ENCODE measurements at regions not wholly inside any gene's neighbourhood (a gene's known extent, or its start where the extent isn't known, plus 50 kb on each side); places are given as distances from the start of the nearest gene placed in this dataset.

- no peak overlapping the region for H3K9ac ChIP-seq (ENCODE audit: low read depth, low read length, poor library complexity, severe bottlenecking)
- no peaks in the 10 kb centered on the region for H4K20me1 ChIP-seq (ENCODE audit: insufficient read depth, low read length, poor library complexity, severe bottlenecking)
- H3K79me2 ChIP-seq (ENCODE audit: insufficient read depth, low read length) = no peaks in the 10 kb centered on the region
- no peak overlapping the region for H3K4me2 ChIP-seq (ENCODE audit: low read depth, low read length, poor library complexity, severe bottlenecking)
- no peaks in the 10 kb centered on the region for H3K9me2 ChIP-seq (replicated peaks; ENCODE audit: low read depth, low read length)
- no peak for TF ChIP-seq EZH2phosphoT487 (IDR thresholded peaks at IDR 0.05; ENCODE audit: borderline replicate concordance)
- TF ChIP-seq CTCF (conservative IDR thresholded peaks at IDR 0.05; ENCODE audit: low read length) = no peak
- no peaks in the 10 kb centered on the region for H3K4me1 ChIP-seq (ENCODE audit: insufficient read depth, low read length, poor library complexity, severe bottlenecking)
- no peak overlapping the region for H2AFZ ChIP-seq (ENCODE audit: low read length)
- H3F3A ChIP-seq (ENCODE audit: low read depth) = no peaks in the 10 kb centered on the region
- H3K9me3 ChIP-seq (ENCODE audit: insufficient read depth, low read depth, low read length) = no peaks in the 10 kb centered on the region
- H3K36me3 ChIP-seq (ENCODE audit: insufficient read depth, low read length) = no peaks in the 10 kb centered on the region
- no peak overlapping the region for H3K4me3 ChIP-seq (ENCODE audit: low read length, poor library complexity, severe bottlenecking)
- no peaks in the 10 kb centered on the region for H3K27me3 ChIP-seq (ENCODE audit: insufficient read depth, low read length, poor library complexity, severe bottlenecking)
These were observed 71.4 kb upstream of the ADGRL3 start for GRCh38 chr4:61128682-61129081.

GRCh38 chr4:61129971-61130370 lies 70.2 kb upstream of the ADGRL3 start:
- no peak overlapping the region for H3K4me2 ChIP-seq (ENCODE audit: low read depth, low read length, poor library complexity, severe bottlenecking)

GRCh38 chr4:61143461-61143860 lies 56.7 kb upstream of the ADGRL3 start:
- no peaks in the 10 kb centered on the region for H3K4me1 ChIP-seq (ENCODE audit: insufficient read depth, low read length, poor library complexity, severe bottlenecking)
- H4K20me1 ChIP-seq (ENCODE audit: insufficient read depth, low read length, poor library complexity, severe bottlenecking) = no peaks in the 10 kb centered on the region
- no peaks in the 10 kb centered on the region for H3K9me2 ChIP-seq (replicated peaks; ENCODE audit: low read depth, low read length)
- no peak overlapping the region for H3K4me3 ChIP-seq (ENCODE audit: low read length, poor library complexity, severe bottlenecking)
- no peak overlapping the region for H3K9ac ChIP-seq (ENCODE audit: low read depth, low read length, poor library complexity, severe bottlenecking)
- no peaks in the 10 kb centered on the region for H3K27me3 ChIP-seq (ENCODE audit: insufficient read depth, low read length, poor library complexity, severe bottlenecking)
- TF ChIP-seq CTCF (conservative IDR thresholded peaks at IDR 0.05; ENCODE audit: low read length) (no peak), EZH2phosphoT487 (IDR thresholded peaks at IDR 0.05; ENCODE audit: borderline replicate concordance) (no peak)
- H3K4me2 ChIP-seq (ENCODE audit: low read depth, low read length, poor library complexity, severe bottlenecking) = no peak overlapping the region
- no peaks in the 10 kb centered on the region for H3F3A ChIP-seq (ENCODE audit: low read depth)
- no peaks in the 10 kb centered on the region for H3K9me3 ChIP-seq (ENCODE audit: insufficient read depth, low read depth, low read length)
- H2AFZ ChIP-seq (ENCODE audit: low read length) = no peak overlapping the region
- no peaks in the 10 kb centered on the region for H3K36me3 ChIP-seq (ENCODE audit: insufficient read depth, low read length)
- H3K79me2 ChIP-seq (ENCODE audit: insufficient read depth, low read length) = no peaks in the 10 kb centered on the region

More at GRCh38 chr4:61129971-61130370, 70.2 kb upstream of the ADGRL3 start:
- H4K20me1 ChIP-seq (ENCODE audit: insufficient read depth, low read length, poor library complexity, severe bottlenecking) = no peaks in the 10 kb centered on the region
- H3K9ac ChIP-seq (ENCODE audit: low read depth, low read length, poor library complexity, severe bottlenecking) = no peak overlapping the region
- no peak for TF ChIP-seq EZH2phosphoT487 (IDR thresholded peaks at IDR 0.05; ENCODE audit: borderline replicate concordance)
- TF ChIP-seq CTCF (conservative IDR thresholded peaks at IDR 0.05; ENCODE audit: low read length) = no peak
- no peaks in the 10 kb centered on the region for H3K9me3 ChIP-seq (ENCODE audit: insufficient read depth, low read depth, low read length)
- H2AFZ ChIP-seq (ENCODE audit: low read length) = no peak overlapping the region
- no peaks in the 10 kb centered on the region for H3K36me3 ChIP-seq (ENCODE audit: insufficient read depth, low read length)
- no peak overlapping the region for H3K4me3 ChIP-seq (ENCODE audit: low read length, poor library complexity, severe bottlenecking)
- H3K79me2 ChIP-seq (ENCODE audit: insufficient read depth, low read length) = no peaks in the 10 kb centered on the region
- H3F3A ChIP-seq (ENCODE audit: low read depth) = no peaks in the 10 kb centered on the region
- no peaks in the 10 kb centered on the region for H3K9me2 ChIP-seq (replicated peaks; ENCODE audit: low read depth, low read length)
- H3K4me1 ChIP-seq (ENCODE audit: insufficient read depth, low read length, poor library complexity, severe bottlenecking) = no peaks in the 10 kb centered on the region
- H3K27me3 ChIP-seq (ENCODE audit: insufficient read depth, low read length, poor library complexity, severe bottlenecking) = no peaks in the 10 kb centered on the region
